Uterus (tissue), 2 donors: ENCODE measurements at regions not wholly inside any gene's neighbourhood (a gene's known extent, or its start where the extent isn't known, plus 50 kb on each side); places are given as distances from the start of the nearest gene placed in this dataset.
"Not testable (repeated sequence)": the region's sequence is repeated elsewhere in the genome, so short reads cannot be mapped to it uniquely, and the experiment has no call there.

Source experiments
- CTCF ChIP-seq, 4 experiments: fragments of 200-600 bp in 2 of 4; fragments of 450-650 bp in 2 of 4; sonication (generic) in 2 of 4; IDR thresholded peaks; one replicate each; pipeline ENCODE4 v1.5.1; 2016 to 2019; ENCODE audit warnings: antibody characterized with exemption in 4 of 4, mild to moderate bottlenecking in 2 of 4, moderate library complexity in 1 of 4
- POLR2A ChIP-seq, 2 donors: fragments of 450-650 bp; IDR thresholded peaks; one replicate each; pipeline ENCODE4 v1.6.1; 2016; ENCODE audit warnings: antibody characterized with exemption in 2 of 2, mild to moderate bottlenecking in 1 of 2, moderate library complexity in 1 of 2

GRCh38 chr11:98069147-98069546, 951.6 kb upstream of the CNTN5 start:
- not testable (repeated sequence) for TF ChIP-seq POLR2A, CTCF (IDR thresholded peaks at IDR 0.05)
